SK-N-SH treated with all-trans-retinoic acid at 6 μM for 48 hours (cell line): ENCODE measurements at regions not wholly inside any gene's neighbourhood (a gene's known extent, or its start where the extent isn't known, plus 50 kb on each side); places are given as distances from the start of the nearest gene placed in this dataset.

Source experiments
- ATAC-seq: fragments of 200-7000 bp; cut with Tn5 transposase; 3 replicates; pipeline ENCODE4 v1.9.1; 2020; ENCODE audit warnings: mild to moderate bottlenecking, moderate library complexity
- CREB5 ChIP-seq: fragments of 250-450 bp; sonication (Bioruptor Pico); IDR thresholded peaks from 2 replicates; pipeline ENCODE4 v1.5.1; 2020; ENCODE audit warnings: low read depth, mild to moderate bottlenecking, moderate library complexity
- CSDC2 ChIP-seq: fragments of 250-450 bp; sonication (Bioruptor Pico); IDR thresholded peaks from 2 replicates; pipeline ENCODE4 v1.5.0; 2020; ENCODE audit warnings: mild to moderate bottlenecking, moderate library complexity
- ESRRG ChIP-seq: fragments of 250-450 bp; sonication (Bioruptor Pico); IDR thresholded peaks from 2 replicates; pipeline ENCODE4 v1.6.1; 2021; ENCODE audit warnings: mild to moderate bottlenecking
- GLIS3 ChIP-seq: fragments of 250-450 bp; sonication (Bioruptor Pico); IDR thresholded peaks from 2 replicates; pipeline ENCODE4 v1.5.0; 2020; ENCODE audit warnings: mild to moderate bottlenecking, moderate library complexity
- ISL1 ChIP-seq: fragments of 250-450 bp; sonication (Bioruptor Pico); IDR thresholded peaks from 2 replicates; pipeline ENCODE4 v2.1.2; 2022; ENCODE audit warnings: mild to moderate bottlenecking, moderate library complexity
- POU6F1 ChIP-seq: fragments of 250-450 bp; sonication (Bioruptor Pico); IDR thresholded peaks from 2 replicates; pipeline ENCODE4 v1.8.0; 2021; ENCODE audit warnings: low read depth, mild to moderate bottlenecking, moderate library complexity, borderline replicate concordance
- PPARA ChIP-seq: fragments of 250-450 bp; sonication (Bioruptor Pico); IDR thresholded peaks from 2 replicates; pipeline ENCODE4 v1.5.0; 2020; ENCODE audit warnings: mild to moderate bottlenecking, borderline replicate concordance
- RARB ChIP-seq: fragments of 250-450 bp; sonication (Bioruptor Pico); IDR thresholded peaks from 2 replicates; pipeline ENCODE4 v1.8.0; 2021; ENCODE audit warnings: mild to moderate bottlenecking, moderate library complexity
- TCF4 ChIP-seq: fragments of 250-450 bp; sonication (Bioruptor Pico); IDR thresholded peaks from 2 replicates; pipeline ENCODE4 v1.8.0; 2021; ENCODE audit warnings: mild to moderate bottlenecking, moderate library complexity, borderline replicate concordance
- TOX ChIP-seq: fragments of 250-450 bp; sonication (Bioruptor Pico); IDR thresholded peaks from 2 replicates; pipeline ENCODE4 v1.8.0; 2021; ENCODE audit warnings: mild to moderate bottlenecking, moderate library complexity, borderline replicate concordance
- ZC3H10 ChIP-seq: fragments of 250-450 bp; sonication (Bioruptor Pico); IDR thresholded peaks from 2 replicates; pipeline ENCODE4 v1.5.1; 2021; ENCODE audit warnings: mild to moderate bottlenecking, moderate library complexity
- ZFP3 ChIP-seq: fragments of 250-450 bp; sonication (Bioruptor Pico); IDR thresholded peaks from 2 replicates; pipeline ENCODE4 v1.5.0; 2020; ENCODE audit warnings: mild to moderate bottlenecking, moderate library complexity
- ZNF565 ChIP-seq: fragments of 450-650 bp; formaldehyde crosslinking; conservative IDR thresholded peaks from 2 replicates; pipeline ENCODE4 v1.5.0; 2020; ENCODE audit warnings: low read depth, mild to moderate bottlenecking, moderate library complexity
- ZNF70 ChIP-seq: fragments of 450-650 bp; formaldehyde crosslinking; IDR thresholded peaks from 2 replicates; pipeline ENCODE4 v1.5.0; 2020; ENCODE audit warnings: mild to moderate bottlenecking, moderate library complexity
- ZNF8 ChIP-seq: fragments of 450-650 bp; formaldehyde crosslinking; IDR thresholded peaks from 2 replicates; pipeline ENCODE4 v1.5.0; 2020; ENCODE audit warnings: mild to moderate bottlenecking, moderate library complexity
- TF ChIP-seq, protein P1 (sequence below): fragments of 250-450 bp; sonication (Bioruptor Pico); IDR thresholded peaks from 2 replicates; pipeline ENCODE4 v1.5.0; 2020; ENCODE audit warnings: mild to moderate bottlenecking, moderate library complexity
- TF ChIP-seq, protein P2 (sequence below): fragments of 250-450 bp; sonication (Bioruptor Pico); IDR thresholded peaks from 2 replicates; pipeline ENCODE4 v1.8.0; 2020; ENCODE audit warnings: mild to moderate bottlenecking, moderate library complexity, borderline replicate concordance

GRCh38 chr12:38409511-38409910 is 92.9 kb downstream of the ALG10B start:
- TF ChIP-seq GLIS3 (CRISPR knock-in tag): no peak
- TF ChIP-seq CSDC2: no peak
- TF ChIP-seq ZNF70 (CRISPR knock-in tag): no peak
- no peak for TF ChIP-seq TOX (CRISPR knock-in tag)
- TF ChIP-seq, protein P1, sequence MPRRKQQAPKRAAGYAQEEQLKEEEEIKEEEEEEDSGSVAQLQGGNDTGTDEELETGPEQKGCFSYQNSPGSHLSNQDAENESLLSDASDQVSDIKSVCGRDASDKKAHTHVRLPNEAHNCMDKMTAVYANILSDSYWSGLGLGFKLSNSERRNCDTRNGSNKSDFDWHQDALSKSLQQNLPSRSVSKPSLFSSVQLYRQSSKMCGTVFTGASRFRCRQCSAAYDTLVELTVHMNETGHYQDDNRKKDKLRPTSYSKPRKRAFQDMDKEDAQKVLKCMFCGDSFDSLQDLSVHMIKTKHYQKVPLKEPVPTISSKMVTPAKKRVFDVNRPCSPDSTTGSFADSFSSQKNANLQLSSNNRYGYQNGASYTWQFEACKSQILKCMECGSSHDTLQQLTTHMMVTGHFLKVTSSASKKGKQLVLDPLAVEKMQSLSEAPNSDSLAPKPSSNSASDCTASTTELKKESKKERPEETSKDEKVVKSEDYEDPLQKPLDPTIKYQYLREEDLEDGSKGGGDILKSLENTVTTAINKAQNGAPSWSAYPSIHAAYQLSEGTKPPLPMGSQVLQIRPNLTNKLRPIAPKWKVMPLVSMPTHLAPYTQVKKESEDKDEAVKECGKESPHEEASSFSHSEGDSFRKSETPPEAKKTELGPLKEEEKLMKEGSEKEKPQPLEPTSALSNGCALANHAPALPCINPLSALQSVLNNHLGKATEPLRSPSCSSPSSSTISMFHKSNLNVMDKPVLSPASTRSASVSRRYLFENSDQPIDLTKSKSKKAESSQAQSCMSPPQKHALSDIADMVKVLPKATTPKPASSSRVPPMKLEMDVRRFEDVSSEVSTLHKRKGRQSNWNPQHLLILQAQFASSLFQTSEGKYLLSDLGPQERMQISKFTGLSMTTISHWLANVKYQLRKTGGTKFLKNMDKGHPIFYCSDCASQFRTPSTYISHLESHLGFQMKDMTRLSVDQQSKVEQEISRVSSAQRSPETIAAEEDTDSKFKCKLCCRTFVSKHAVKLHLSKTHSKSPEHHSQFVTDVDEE (CRISPR knock-in tag): no peak
- no peak for ATAC-seq

DNA sequence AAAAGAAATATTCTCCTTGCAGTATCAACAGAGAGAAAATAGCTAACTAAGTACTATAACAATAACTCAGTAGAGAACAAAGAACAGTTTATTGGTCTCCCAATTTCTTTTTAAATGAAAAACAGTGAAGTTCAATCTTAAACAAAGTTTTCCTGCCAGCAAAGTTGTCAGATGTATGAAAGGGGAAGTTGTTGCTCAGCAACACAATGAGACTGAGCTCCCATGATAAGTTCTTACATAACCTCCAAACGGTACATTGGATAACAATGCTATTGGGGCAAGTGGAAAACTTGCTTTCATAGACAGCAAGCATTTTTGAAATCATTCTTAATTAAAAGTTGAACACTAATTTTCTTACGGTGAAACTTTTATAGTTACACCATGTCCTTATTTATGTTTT is 94.9 kb downstream of the ALG10B start:
- no peak for ATAC-seq
- no peak for TF ChIP-seq CREB5 (CRISPR knock-in tag)

- TF ChIP-seq ZNF8 (CRISPR knock-in tag) (no peak), PPARA (CRISPR knock-in tag) (no peak), TOX (CRISPR knock-in tag) (no peak), ZNF70 (CRISPR knock-in tag) (no peak), RARB (CRISPR knock-in tag) (no peak), TCF4 (CRISPR knock-in tag) (no peak), ISL1 (no peak), GLIS3 (CRISPR knock-in tag) (no peak)
- TF ChIP-seq, protein P2, sequence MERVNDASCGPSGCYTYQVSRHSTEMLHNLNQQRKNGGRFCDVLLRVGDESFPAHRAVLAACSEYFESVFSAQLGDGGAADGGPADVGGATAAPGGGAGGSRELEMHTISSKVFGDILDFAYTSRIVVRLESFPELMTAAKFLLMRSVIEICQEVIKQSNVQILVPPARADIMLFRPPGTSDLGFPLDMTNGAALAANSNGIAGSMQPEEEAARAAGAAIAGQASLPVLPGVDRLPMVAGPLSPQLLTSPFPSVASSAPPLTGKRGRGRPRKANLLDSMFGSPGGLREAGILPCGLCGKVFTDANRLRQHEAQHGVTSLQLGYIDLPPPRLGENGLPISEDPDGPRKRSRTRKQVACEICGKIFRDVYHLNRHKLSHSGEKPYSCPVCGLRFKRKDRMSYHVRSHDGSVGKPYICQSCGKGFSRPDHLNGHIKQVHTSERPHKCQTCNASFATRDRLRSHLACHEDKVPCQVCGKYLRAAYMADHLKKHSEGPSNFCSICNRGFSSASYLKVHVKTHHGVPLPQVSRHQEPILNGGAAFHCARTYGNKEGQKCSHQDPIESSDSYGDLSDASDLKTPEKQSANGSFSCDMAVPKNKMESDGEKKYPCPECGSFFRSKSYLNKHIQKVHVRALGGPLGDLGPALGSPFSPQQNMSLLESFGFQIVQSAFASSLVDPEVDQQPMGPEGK: no peak
- TF ChIP-seq, protein P1 (CRISPR knock-in tag): no peak
- ATAC-seq: no peak
These were observed 95.4 kb downstream of the ALG10B start for GRCh38 chr12:38411946-38412345.

DNA sequence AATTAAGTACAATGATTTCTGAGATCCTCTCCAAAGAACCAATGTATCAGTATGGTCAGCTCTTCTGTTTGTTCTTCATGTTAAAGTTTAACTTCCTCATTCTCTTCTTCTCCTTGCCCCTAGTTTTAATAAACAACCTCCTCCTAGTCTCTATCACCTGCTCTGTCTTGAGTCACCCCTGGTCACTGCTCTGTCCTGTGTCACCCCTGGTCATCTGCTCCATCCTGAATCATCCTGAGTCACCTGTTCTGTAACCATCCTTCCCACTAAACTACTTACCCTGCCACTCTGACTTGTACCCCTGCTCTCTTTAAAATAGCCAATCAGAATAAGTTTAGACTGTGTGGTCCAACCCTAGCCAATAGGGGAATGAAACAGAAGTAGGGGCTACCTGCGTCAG is 100.5 kb downstream of the ALG10B start:
- ATAC-seq: no peak

More for the DNA sequence above, 100.5 kb downstream of the ALG10B start:
- TF ChIP-seq RARB (CRISPR knock-in tag) (no peak), ZC3H10 (CRISPR knock-in tag) (no peak), ZNF8 (CRISPR knock-in tag) (no peak), TCF4 (CRISPR knock-in tag) (no peak), ZNF565 (CRISPR knock-in tag) (no peak), POU6F1 (CRISPR knock-in tag) (no peak), ZNF70 (CRISPR knock-in tag) (no peak), ESRRG (CRISPR knock-in tag) (no peak), ZFP3 (CRISPR knock-in tag) (no peak)
- TF ChIP-seq, protein P1 (CRISPR knock-in tag): no peak
